Coronary artery (tissue), 2 donors: ENCODE measurements at regions not wholly inside any gene's neighbourhood (a gene's known extent, or its start where the extent isn't known, plus 50 kb on each side); places are given as distances from the start of the nearest gene placed in this dataset.

Experiments
- DNase-seq: peaks from one replicate; pipeline ENCODE4 v3.0.0-alpha.2; 2017; ENCODE audit warnings: low spot score
- H3K27ac ChIP-seq, 2 donors: fragments of 200-600 bp; sonication (generic); one replicate each; pipeline ENCODE4 v1.5.1; 2016 to 2019
- H3K4me3 ChIP-seq: fragments of 200-600 bp; sonication (generic); 2 replicates; pipeline ENCODE4 v1.5.1; 2016; ENCODE audit warnings: mild to moderate bottlenecking, moderate library complexity
- TF ChIP-seq, protein P1 (sequence below): fragments of 200-600 bp; sonication (generic); IDR thresholded peaks from one replicate; pipeline ENCODE4 v1.5.1; 2019; ENCODE audit warnings: antibody characterized with exemption

DNA sequence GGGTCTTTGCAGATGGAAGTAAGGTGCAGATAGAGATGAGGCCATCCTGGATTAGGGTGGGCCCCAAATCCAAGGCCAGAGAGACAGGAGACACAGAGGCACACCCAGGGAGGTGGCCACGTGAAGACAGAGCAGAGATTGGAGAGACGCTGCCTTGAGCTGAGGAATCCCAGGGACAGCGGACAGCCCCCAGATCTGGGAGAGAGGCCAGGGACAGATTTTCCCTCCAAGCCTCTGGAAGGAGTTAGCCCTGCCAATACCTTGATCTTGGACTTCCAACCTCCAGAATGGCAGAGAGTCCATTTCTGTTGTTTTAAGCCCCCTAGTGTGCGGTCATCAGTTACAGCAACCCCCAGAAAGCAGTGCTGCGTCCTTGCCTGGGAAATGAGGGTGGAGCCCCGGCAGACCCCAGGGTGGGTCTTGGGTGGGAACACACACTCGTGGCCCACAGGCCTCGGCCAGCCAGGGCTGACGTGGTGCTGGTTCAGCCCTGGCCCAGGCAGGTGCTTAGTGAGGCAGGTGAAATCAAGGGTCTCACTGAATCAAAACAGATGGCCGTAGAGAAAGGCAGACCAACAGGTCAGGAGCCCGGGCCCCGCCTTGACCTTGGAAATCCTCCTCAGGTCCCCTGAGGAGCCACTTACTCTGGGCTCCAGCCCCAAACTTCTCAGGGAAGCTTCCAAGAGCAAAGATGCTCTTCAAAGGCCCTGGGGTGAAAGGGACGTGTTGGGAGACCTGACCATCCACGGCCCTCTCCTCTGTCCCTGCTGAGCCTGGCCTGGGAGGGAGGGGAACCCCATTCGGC is 169.3 kb downstream of the RBFOX3 start:
- no peak for DNase-seq
- Histone ChIP-seq H3K4me3 (no peak overlapping the region), H3K27ac (no peak overlapping the region)
- TF ChIP-seq, protein P1, sequence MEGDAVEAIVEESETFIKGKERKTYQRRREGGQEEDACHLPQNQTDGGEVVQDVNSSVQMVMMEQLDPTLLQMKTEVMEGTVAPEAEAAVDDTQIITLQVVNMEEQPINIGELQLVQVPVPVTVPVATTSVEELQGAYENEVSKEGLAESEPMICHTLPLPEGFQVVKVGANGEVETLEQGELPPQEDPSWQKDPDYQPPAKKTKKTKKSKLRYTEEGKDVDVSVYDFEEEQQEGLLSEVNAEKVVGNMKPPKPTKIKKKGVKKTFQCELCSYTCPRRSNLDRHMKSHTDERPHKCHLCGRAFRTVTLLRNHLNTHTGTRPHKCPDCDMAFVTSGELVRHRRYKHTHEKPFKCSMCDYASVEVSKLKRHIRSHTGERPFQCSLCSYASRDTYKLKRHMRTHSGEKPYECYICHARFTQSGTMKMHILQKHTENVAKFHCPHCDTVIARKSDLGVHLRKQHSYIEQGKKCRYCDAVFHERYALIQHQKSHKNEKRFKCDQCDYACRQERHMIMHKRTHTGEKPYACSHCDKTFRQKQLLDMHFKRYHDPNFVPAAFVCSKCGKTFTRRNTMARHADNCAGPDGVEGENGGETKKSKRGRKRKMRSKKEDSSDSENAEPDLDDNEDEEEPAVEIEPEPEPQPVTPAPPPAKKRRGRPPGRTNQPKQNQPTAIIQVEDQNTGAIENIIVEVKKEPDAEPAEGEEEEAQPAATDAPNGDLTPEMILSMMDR: no peak

DNA sequence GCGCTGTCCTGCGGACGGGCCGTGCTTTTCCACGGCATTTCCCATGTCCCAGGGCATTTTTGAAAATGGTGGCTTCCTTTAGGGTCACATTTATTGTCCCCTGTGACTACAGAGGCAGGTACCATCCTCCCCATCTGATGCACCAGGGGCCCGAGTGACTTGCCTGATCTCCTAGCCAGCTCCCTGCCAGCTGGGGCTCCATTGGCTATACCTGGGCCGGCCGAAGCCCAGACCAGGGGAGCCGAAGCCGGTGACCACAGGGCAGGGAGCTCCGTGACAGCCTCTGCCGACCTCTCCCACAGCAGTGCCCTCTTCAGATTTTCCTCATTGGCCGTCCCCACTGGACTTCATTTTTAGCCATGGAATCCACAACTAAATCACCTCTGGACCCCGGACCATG is 170.6 kb downstream of the RBFOX3 start:
- Histone ChIP-seq H3K4me3 (no peak overlapping the region), H3K27ac (no peak overlapping the region)
- TF ChIP-seq, protein P1: no peak
- no peak for DNase-seq

DNA sequence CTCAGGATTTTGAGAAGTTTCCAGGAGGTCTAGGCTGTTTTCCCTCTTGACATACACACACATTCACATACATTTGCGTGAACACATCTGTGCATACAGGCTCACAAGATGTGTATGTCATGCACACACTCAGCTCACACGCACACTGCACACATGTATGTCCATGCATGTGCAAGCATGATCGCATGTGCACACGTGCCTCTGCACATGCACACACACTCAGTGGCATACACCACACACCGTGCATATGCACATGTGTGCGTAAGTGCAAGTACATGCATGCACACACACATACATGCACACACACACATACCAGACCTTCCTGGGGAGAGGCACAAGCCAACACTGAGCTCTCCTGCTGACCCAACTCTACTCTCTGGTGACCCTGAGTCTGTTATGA is 171.4 kb downstream of the RBFOX3 start:
- TF ChIP-seq, protein P1: no peak
- Histone ChIP-seq H3K4me3 (no peak overlapping the region), H3K27ac (no peak overlapping the region)
- DNase-seq: no peak

DNA sequence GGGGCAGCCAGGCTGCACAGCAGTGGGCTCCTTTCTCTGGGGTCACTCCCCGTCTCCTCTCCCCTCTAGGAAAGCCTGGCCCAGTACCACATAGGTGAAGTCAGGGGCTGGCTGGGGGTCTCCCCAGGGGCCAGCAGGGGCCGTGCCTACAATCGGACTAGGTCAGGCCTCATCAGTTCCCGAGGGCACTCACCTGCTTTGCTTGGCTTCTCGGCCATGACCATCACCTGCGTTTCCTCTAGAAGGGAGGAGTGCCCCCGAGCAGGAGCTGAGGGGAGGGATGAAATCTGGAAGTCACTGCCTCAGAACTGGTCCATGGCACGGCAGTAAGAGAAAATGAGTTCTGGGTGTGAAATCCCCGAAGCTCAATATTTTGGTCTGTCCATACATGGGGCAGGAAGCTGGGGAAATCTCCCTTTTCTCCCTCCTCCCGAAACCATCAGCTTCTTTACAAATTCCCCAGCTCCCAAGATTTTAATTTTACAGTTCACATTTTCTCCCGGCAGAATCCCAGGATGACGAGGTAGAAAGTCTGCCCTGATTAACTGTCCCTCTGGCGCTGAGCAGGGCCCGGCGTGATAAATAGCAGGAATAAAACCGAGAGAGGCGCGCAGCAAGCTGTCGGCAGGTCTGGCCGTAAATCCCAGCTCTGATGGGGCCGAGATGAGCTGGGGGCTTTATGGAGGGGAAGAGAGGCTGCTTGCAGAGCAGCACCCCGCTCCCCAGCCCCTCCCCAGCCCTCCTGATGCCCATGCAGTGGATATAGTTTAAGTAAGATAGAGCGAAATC is 172.1 kb downstream of the RBFOX3 start:
- TF ChIP-seq, protein P1: no peak
- H3K27ac ChIP-seq: no peak overlapping the region
- DNase-seq: no peak
- H3K4me3 ChIP-seq: no peak overlapping the region

DNA sequence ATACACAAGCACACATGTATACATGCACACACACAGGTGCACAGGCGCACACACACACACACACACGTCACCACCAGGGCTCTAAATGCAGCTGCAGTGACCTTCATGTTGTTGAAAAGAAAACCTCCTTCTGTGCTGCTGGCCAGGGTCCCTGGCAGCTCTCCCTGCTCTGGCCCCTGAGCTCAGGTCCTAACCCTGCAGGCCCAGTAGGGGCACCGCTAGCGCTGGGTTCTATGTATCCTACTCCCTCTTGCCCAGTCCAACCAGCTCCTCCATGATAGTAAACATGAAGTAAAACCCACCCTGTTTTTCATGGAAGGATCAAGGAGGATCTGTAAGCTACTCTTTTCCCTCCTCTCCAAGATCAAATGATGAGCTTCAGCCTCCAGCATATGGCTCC is 172.8 kb downstream of the RBFOX3 start:
- DNase-seq: no peak
- TF ChIP-seq, protein P1: no peak
- no peak overlapping the region for H3K4me3 ChIP-seq
- no peak overlapping the region for H3K27ac ChIP-seq

DNA sequence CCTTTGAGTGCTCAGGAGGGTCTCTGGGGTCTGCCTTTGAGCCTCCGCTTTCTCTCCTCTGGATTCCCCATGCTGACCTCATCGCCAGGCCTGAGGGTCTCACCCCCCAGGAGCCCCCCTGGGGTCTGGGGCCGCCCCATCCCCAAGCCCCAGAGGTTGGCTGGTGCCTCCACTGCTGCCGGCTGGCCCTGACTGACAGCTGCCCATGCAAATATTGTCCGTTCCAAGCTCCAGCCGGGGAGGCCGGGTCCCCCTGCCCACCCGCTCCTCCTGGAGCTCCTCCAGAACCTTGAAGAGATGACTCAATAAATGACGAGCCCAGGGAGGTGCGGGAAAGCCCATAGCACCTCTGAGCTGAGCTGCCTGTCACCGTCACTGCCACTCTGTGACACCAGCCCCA is 173.8 kb downstream of the RBFOX3 start:
- Histone ChIP-seq H3K27ac (no peak overlapping the region), H3K4me3 (no peak overlapping the region)
- TF ChIP-seq, protein P1: no peak
- DNase-seq: no peak
